Ectodermal cell (in vitro differentiated cells): ENCODE measurements at regions not wholly inside any gene's neighbourhood (a gene's known extent, or its start where the extent isn't known, plus 50 kb on each side); places are given as distances from the start of the nearest gene placed in this dataset.

Source experiments
- H3K27ac ChIP-seq: 2 replicates; pipeline ENCODE4 v1.7.0; 2013; ENCODE audit warnings: mild to moderate bottlenecking, low read depth, low read length; ENCODE audit not compliant: insufficient read depth, poor library complexity, severe bottlenecking
- H3K27me3 ChIP-seq: 2 replicates; pipeline ENCODE4 v1.7.0; 2013; ENCODE audit warnings: mild to moderate bottlenecking, low read length; ENCODE audit not compliant: insufficient read depth, control insufficient read depth, poor library complexity, severe bottlenecking
- H3K36me3 ChIP-seq: one replicate; pipeline ENCODE4 v1.7.0; 2013; ENCODE audit warnings: low read length; ENCODE audit not compliant: control insufficient read depth, insufficient read depth
- H3K4me1 ChIP-seq: one replicate; pipeline ENCODE4 v1.7.0; 2013; ENCODE audit warnings: low read length; ENCODE audit not compliant: control insufficient read depth, insufficient read depth
- H3K4me3 ChIP-seq: 2 replicates; pipeline ENCODE4 v1.7.0; 2013; ENCODE audit warnings: low read depth, low read length, control low read depth; ENCODE audit not compliant: insufficient read depth
- H3K9me3 ChIP-seq: 2 replicates; pipeline ENCODE4 v1.7.0; 2013; ENCODE audit warnings: mild to moderate bottlenecking, low read length, moderate library complexity; ENCODE audit not compliant: control insufficient read depth
- WGBS, 2 experiments: methylation state at CpG; one replicate each; pipeline ENCODE4 v1.1.7; 2013; ENCODE audit warnings: missing lambda C conversion rate in 2 of 2; 5-methylcytosine and 5-hydroxymethylcytosine counted together

DNA sequence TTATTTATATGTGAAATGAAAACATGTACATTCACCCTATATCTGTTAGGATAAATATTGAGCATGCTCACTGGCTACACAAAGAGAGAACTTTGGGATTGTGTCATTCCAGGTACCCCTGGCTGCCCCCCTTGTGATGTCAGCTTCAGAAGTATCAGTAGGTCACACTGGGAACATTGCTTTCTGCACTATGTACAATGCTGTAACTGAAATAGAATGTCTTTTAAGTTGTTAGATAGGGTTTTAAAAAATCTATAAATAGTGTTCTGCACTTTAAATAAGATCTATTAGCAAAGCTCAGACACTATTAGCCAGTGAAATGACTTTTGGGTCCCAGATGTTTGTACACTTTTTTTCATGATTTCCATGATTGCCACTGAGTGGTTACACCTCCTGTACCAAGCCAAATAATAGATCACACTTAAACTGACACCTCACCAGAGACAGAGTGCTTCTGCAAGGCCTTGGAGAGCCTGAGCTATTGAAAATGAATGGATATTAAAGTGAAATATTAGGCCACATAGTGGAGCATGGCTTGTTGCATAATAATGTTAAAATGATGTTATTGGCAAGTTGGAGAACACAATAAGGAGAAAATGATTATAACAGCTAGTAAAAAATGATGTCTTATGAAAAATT lies 297.0 kb upstream of the NXPH2 start:
- H3K27ac ChIP-seq = no peak overlapping the region
- H3K9me3 ChIP-seq = no peaks in the 10 kb centered on the region
- no peaks in the 10 kb centered on the region for H3K27me3 ChIP-seq
- H3K4me3 ChIP-seq = no peak overlapping the region
- H3K4me1 ChIP-seq = no peaks in the 10 kb centered on the region
- H3K36me3 ChIP-seq = no peaks in the 10 kb centered on the region

DNA sequence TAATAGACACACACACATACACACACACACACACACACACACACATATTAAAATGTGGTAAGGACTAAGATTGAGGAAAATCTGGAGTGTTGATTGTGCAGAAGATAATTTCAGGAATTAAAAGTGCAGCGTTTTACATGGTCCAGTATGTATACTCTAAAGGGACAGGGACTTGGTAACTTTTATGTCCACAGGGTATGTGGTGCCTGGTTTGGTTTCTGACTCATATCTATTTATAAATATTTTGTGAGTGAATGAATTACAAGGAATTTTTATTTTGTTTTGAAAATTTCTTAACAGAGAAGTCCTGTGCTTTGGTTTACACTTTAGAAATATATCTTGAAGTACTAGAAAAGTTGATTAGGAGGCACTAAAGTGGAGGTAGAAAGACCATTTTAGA lies 287.7 kb upstream of the NXPH2 start:
- H3K4me3 ChIP-seq = no peak overlapping the region
- no peaks in the 10 kb centered on the region for H3K27me3 ChIP-seq
- H3K4me1 ChIP-seq = no peaks in the 10 kb centered on the region
- no peaks in the 10 kb centered on the region for H3K9me3 ChIP-seq
- H3K27ac ChIP-seq = no peak overlapping the region
- 94 to 96% methylated on average over 1 of the region's 1 CpG for WGBS, 2 experiments
- H3K36me3 ChIP-seq = no peaks in the 10 kb centered on the region

DNA sequence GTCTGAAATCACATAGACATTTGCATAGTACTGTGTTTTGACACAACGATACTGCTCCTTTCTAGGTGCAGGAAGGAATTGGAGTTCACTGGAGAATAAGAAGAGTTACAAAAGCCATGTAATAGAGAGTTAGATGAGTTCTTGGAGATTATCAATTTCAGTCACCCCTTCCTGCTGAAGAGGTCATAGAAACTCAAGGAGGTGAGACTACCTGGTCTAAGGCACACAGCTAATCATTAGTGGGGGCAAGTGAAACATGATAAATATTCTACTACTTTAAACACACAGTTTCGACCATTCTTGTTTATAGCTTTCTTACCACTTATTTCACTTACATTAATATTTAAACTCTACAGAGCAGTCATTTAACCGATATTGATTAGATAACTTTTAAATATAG lies 286.9 kb upstream of the NXPH2 start:
- H3K27ac ChIP-seq = no peak overlapping the region
- 94 to 97% methylated on average over 2 to 3 of the region's 3 CpGs for WGBS, 2 experiments
- H3K9me3 ChIP-seq = no peaks in the 10 kb centered on the region
- no peak overlapping the region for H3K4me3 ChIP-seq
- no peaks in the 10 kb centered on the region for H3K4me1 ChIP-seq
- no peaks in the 10 kb centered on the region for H3K36me3 ChIP-seq
- no peaks in the 10 kb centered on the region for H3K27me3 ChIP-seq

DNA sequence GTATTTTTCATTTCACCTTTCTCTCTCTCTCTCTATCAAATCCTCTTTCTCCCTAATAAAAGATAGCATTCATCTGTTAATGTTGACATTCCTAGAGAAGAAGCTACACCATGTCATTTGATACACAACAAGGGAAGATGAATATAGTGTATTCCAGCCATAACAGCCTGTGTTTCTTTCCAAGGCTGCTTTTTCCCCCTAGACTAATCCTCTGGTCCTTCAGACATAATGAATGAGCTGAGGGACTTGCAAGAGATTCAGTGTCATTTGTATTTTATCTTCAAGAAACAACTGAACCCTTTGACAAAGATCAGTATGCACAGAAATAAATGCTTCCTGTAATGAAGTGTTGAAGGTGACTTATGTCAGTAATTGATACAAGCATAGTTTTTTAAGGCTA lies 284.0 kb upstream of the NXPH2 start:
- H3K4me1 ChIP-seq = no peaks in the 10 kb centered on the region
- H3K27me3 ChIP-seq = no peaks in the 10 kb centered on the region
- H3K4me3 ChIP-seq = no peak overlapping the region
- no peak overlapping the region for H3K27ac ChIP-seq
- H3K9me3 ChIP-seq = no peaks in the 10 kb centered on the region
- H3K36me3 ChIP-seq = no peaks in the 10 kb centered on the region

- WGBS, 2 experiments = 84 to 91% methylated on average over 2 of the region's 2 CpGs
- Histone ChIP-seq H3K36me3 (no peaks in the 10 kb centered on the region), H3K4me1 (no peaks in the 10 kb centered on the region), H3K9me3 (no peaks in the 10 kb centered on the region), H3K27ac (no peak overlapping the region), H3K4me3 (no peak overlapping the region), H3K27me3 (no peaks in the 10 kb centered on the region)
Measured at GRCh38 chr2:139059617-139060016, 279.4 kb upstream of the NXPH2 start.

DNA sequence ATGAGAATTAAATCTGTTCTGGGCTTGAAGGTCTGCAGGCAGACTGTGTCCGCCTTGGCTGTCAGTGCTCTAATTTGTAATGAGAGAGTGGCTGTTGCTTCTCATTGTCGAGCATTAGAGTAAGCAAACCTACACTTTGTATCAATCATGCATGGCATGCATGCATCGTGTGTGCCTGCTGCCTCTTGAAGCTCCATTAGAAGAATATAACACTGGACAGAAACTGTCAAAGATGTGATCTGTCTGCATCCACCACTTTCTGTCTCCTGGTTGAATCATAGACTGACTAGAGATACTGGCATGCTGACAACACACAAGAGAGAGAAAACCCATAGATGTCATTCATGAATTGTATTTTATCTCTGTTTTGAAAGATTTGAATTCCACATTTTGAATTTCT lies 275.0 kb upstream of the NXPH2 start:
- Histone ChIP-seq H3K36me3 (no peaks in the 10 kb centered on the region), H3K4me3 (no peak overlapping the region), H3K27ac (no peak overlapping the region), H3K9me3 (no peaks in the 10 kb centered on the region), H3K27me3 (no peaks in the 10 kb centered on the region), H3K4me1 (no peaks in the 10 kb centered on the region)
- WGBS, 2 experiments = 89 to 90% methylated on average over 3 of the region's 3 CpGs

GRCh38 chr2:139048017-139048416 lies 267.8 kb upstream of the NXPH2 start:
- Histone ChIP-seq H3K27me3 (no peaks in the 10 kb centered on the region), H3K27ac (no peak overlapping the region), H3K4me3 (no peak overlapping the region), H3K4me1 (no peaks in the 10 kb centered on the region), H3K9me3 (no peaks in the 10 kb centered on the region), H3K36me3 (no peaks in the 10 kb centered on the region)

DNA sequence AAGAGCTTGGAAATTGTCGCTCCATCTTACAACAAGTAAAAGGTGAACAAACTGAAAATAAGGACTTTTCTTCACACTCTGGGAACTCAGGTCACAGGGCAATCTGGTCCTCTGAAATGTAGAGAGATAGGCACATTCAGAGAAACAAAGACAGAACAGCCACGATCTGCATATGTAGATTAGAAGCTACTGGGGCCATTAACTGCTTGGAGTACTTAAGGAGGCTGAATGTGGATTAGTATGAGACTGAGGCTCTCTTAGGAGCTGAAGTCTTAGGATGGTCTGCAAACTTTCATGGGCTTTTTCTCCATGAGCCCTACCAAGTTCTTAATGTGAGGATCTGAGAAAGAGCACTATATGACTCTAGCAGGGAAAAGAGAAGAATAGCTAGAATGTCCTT lies 265.3 kb upstream of the NXPH2 start:
- no peak overlapping the region for H3K4me3 ChIP-seq
- H3K36me3 ChIP-seq = no peaks in the 10 kb centered on the region
- 72 to 78% methylated on average over 2 of the region's 2 CpGs for WGBS, 2 experiments
- H3K9me3 ChIP-seq = no peaks in the 10 kb centered on the region
- H3K27ac ChIP-seq = no peak overlapping the region
- H3K4me1 ChIP-seq = no peaks in the 10 kb centered on the region
- no peaks in the 10 kb centered on the region for H3K27me3 ChIP-seq

DNA sequence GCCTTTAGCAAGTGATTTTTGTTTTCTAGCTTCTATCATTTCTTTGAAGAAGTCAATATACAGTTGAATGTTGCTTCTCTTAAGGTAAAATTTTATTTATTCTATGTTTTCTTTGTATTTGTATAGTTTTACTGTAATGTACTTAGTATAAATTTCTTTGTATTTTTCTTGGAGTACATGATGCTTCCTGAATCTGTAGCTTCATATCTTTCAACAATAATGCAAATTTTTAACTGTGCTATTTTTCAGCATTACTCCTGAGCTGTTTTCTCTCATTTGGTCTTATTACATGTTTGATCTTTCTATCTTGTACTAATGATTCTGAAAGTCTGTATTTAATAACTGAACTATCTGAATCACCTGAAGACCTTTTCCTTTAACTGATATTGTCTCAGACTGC lies 253.9 kb upstream of the NXPH2 start:
- Histone ChIP-seq H3K27ac (no peak overlapping the region), H3K4me3 (no peak overlapping the region), H3K4me1 (no peaks in the 10 kb centered on the region), H3K27me3 (no peaks in the 10 kb centered on the region), H3K36me3 (no peaks in the 10 kb centered on the region), H3K9me3 (no peaks in the 10 kb centered on the region)

GRCh38 chr2:139033300-139033699 lies 253.1 kb upstream of the NXPH2 start:
- Histone ChIP-seq H3K4me3 (no peak overlapping the region), H3K27me3 (no peaks in the 10 kb centered on the region), H3K9me3 (no peaks in the 10 kb centered on the region), H3K4me1 (no peaks in the 10 kb centered on the region), H3K27ac (no peak overlapping the region), H3K36me3 (no peaks in the 10 kb centered on the region)
- 88 to 97% methylated on average over 2 of the region's 2 CpGs for WGBS, 2 experiments

- no peaks in the 10 kb centered on the region for H3K36me3 ChIP-seq
- no peaks in the 10 kb centered on the region for H3K27me3 ChIP-seq
- H3K9me3 ChIP-seq = no peaks in the 10 kb centered on the region
- H3K4me1 ChIP-seq = no peaks in the 10 kb centered on the region
- H3K4me3 ChIP-seq = no peak overlapping the region
- H3K27ac ChIP-seq = no peak overlapping the region
Measured at GRCh38 chr2:139031722-139032121, 251.5 kb upstream of the NXPH2 start.
